Epithelial cell of proximal tubule (primary cell): ENCODE measurements at regions not wholly inside any gene's neighbourhood (a gene's known extent, or its start where the extent isn't known, plus 50 kb on each side); places are given as distances from the start of the nearest gene placed in this dataset.

Experiments used
- DNase-seq: peaks from one replicate; pipeline ENCODE4 v3.0.0-alpha.2; 2011; ENCODE audit warnings: low read depth
- H3K4me3 ChIP-seq: 2 replicates; pipeline ENCODE4 v1.5.1; 2011; ENCODE audit warnings: low read depth, mild to moderate bottlenecking, low read length
- TF ChIP-seq, protein P1 (sequence below): conservative IDR thresholded peaks from 2 replicates; pipeline ENCODE4 v1.5.1; 2012; ENCODE audit warnings: low read depth, mild to moderate bottlenecking, low read length

DNA sequence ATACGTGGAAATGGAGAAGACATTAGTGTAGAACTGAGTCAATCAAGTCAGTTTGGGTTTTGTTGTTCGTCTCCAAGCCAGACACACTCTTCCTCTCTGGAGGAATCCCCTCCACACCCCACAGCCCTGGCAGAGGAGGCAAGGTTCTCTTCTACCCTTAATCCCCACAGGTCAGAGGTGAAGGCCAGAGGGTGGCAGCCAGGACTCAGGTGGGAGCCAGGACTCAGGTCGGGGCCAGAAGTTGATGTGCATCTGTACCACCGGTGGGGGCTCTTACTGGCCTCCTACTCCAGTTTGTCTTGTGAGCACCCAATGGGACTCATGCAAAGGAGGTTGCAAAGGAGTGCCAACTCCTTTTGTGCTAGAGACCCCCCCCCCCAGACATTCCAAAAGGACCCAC, 126.4 kb downstream of the TBXT start:
- TF ChIP-seq, protein P1, sequence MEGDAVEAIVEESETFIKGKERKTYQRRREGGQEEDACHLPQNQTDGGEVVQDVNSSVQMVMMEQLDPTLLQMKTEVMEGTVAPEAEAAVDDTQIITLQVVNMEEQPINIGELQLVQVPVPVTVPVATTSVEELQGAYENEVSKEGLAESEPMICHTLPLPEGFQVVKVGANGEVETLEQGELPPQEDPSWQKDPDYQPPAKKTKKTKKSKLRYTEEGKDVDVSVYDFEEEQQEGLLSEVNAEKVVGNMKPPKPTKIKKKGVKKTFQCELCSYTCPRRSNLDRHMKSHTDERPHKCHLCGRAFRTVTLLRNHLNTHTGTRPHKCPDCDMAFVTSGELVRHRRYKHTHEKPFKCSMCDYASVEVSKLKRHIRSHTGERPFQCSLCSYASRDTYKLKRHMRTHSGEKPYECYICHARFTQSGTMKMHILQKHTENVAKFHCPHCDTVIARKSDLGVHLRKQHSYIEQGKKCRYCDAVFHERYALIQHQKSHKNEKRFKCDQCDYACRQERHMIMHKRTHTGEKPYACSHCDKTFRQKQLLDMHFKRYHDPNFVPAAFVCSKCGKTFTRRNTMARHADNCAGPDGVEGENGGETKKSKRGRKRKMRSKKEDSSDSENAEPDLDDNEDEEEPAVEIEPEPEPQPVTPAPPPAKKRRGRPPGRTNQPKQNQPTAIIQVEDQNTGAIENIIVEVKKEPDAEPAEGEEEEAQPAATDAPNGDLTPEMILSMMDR, result no peak
- DNase-seq, result no peak
- no peak overlapping the region for H3K4me3 ChIP-seq

DNA sequence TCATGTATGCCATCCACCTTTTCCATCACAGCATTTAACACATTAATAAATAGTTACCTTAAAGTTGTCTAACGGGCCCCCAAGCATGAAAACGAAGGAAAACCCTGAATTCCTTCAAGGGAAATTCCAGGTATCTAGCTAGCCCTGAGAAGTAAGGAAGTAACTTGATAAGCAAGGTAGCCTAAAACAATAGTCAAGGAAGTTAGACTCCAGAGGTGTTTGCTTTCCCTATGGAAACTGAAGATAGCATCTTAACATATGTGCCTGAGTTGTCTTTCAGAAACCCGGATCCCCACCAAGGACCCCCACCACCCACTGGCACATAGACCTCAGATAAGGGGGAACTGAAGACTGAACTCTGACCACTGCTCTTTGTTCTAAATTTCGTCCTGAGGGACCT, 127.4 kb downstream of the TBXT start:
- no peak for DNase-seq
- no peak overlapping the region for H3K4me3 ChIP-seq
- TF ChIP-seq, protein P1, result no peak

DNA sequence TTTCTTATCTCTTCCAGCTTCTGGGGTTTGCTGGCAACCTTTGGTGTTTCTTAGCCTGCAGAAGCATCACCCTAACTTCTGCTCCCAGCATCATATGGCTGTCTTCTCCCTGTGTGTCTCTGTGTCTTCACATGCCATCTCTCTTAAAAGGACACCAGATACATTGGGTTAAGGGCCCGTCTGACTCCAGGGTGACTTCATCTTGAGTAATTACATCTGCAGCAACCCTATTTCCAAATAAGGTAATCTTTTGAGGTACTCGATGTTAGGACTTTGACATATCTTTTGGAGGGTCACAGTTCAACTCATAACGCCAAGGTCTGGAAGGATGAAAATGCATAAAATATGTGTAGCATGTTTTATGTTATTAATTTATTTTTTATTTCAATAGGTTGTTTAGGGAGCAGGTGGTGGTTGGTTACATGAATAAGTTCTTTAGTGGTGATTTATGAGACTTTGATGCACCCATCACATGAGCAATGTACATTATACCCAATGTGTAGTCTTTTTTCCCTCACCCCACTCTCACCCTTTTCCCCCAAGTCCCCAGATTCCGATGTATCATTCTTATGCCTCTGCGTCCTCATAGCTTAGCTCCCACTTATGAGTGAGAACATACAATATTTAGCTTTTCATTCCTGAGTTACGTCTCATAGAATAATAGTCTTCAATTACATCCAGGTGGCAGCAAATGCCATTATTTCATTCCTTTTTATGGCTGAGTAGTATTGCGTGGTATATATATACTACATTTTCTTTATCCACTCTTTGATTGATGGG, 131.1 kb downstream of the TBXT start:
- TF ChIP-seq, protein P1, result no peak
- no peak for DNase-seq
- H3K4me3 ChIP-seq, result no peak overlapping the region

DNA sequence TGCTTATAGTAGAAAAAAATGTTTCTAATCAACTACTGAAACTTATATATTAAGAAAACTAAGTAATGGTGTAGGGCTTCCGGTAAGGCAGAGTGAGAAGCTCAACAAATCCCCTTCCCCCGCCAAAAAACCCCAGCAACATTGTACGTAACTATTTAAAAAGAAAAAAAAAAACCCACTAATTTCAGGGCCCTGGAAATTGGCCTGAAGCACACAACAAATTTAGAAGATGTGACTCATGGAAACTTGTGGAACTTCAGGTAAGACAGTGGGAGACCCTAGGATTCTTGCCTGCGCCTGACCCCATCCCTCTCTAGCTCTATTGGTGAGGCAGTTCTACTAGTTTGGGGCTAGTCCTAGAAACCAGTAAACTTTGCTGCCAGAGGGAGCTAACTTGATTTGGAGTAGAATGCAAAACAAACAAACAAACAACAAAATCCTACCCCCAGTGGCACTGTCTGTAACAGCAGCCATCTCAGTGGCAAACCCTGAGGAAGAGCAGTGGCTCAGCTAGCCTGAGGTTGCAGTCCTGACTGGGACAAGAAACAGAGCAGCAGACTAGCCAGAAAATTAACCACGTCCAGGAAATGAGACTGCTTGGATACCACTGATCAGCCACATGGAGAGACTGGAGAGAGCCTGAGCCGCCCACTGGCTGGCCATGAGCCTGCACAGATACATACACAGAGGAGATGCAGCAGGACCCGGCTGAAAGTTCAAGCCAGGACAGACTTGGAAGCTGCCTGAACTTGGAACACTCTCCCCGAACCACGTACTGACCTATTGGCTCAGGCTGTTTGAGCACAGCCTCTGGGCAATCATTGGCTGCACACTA, 135.1 kb downstream of the TBXT start:
- DNase-seq, result peak; percentile 43
- no peak overlapping the region for H3K4me3 ChIP-seq
- TF ChIP-seq, protein P1, result peak; percentile 35

DNA sequence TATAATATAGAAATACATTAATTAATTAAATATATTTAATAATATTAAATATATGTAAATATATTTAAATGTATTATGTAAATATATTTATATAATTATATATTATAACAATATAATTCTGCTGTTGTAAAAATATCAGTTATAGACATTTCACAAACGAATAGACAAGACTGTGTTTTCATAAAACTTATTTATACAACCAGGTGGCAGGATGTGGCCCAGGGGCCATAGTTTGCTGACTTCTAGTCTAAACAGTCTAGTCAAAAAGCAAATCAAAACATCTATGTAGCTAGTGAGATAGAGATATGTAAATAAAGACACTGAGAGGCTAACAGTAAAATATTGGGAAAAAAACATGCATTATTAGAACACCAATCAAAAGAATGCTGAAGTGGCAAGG, 136.4 kb downstream of the TBXT start:
- TF ChIP-seq, protein P1, result no peak
- no peak for DNase-seq
- H3K4me3 ChIP-seq, result no peak overlapping the region

DNA sequence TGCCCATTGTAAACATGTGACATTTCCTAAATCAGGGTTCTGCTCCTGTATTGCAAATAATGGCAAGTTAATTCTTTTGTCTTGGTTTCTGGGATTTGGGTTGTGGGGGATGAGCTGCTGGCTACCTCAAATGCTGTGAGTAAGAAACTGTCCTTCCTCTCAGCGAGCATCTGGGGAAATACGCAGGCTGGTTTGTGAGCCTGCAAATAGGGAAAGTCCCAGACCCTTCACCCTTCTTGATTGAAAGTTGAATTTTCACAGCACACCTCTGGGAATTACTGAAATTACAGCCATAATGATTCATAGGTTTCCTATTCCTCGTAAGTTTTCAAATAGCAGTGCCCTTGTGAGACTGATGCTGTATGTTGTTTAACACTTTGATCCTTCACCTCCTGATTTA, 138.1 kb downstream of the TBXT start:
- H3K4me3 ChIP-seq, result no peak overlapping the region
- TF ChIP-seq, protein P1, result no peak
- no peak for DNase-seq
